Endothelial cell of umbilical vein (primary cell): ENCODE measurements at regions not wholly inside any gene's neighbourhood (a gene's known extent, or its start where the extent isn't known, plus 50 kb on each side); places are given as distances from the start of the nearest gene placed in this dataset.
"Not testable (repeated sequence)": the region's sequence is repeated elsewhere in the genome, so short reads cannot be mapped to it uniquely, and the experiment has no call there.

Experiments used
- EZH2 ChIP-seq: IDR thresholded peaks from 2 replicates; pipeline ENCODE4 v1.6.1; 2012; ENCODE audit warnings: borderline replicate concordance, low read depth, mild to moderate bottlenecking, moderate library complexity, low read length, inconsistent platforms; ENCODE audit not compliant: severe bottlenecking
- JUN ChIP-seq: IDR thresholded peaks from 2 replicates; pipeline ENCODE4 v1.6.1; 2011; ENCODE audit warnings: borderline replicate concordance, low read depth; ENCODE audit not compliant: insufficient read length, insufficient read depth
- MAX ChIP-seq: IDR thresholded peaks from 2 replicates; pipeline ENCODE4 v1.6.1; 2011; ENCODE audit not compliant: insufficient read depth, insufficient read length
- POLR2A ChIP-seq: IDR thresholded peaks from 2 replicates; pipeline ENCODE4 v1.6.1; 2012; ENCODE audit warnings: low read depth, mild to moderate bottlenecking, control low read depth, low read length
- POLR2AphosphoS5 ChIP-seq: IDR thresholded peaks from 2 replicates; pipeline ENCODE4 v1.6.1; 2012; ENCODE audit warnings: low read depth, mild to moderate bottlenecking, control low read depth, low read length, moderate library complexity; ENCODE audit not compliant: insufficient read depth
- TF ChIP-seq, protein P1 (sequence below), 2 donors: IDR thresholded peaks; 1 replicate in 1 of 2; 2 replicates in 1 of 2; pipeline ENCODE4 v1.5.1; 2011; ENCODE audit warnings: low read length in 2 of 2, mild to moderate bottlenecking in 2 of 2, moderate library complexity in 2 of 2, control low read depth in 1 of 2, inconsistent platforms in 1 of 2, low read depth in 1 of 2; ENCODE audit not compliant: insufficient read depth in 1 of 2; ENCODE audit errors: extremely low read depth in 1 of 2

GRCh38 chrX:73911946-73912345 lies 59.4 kb upstream of the XIST start:
- TF ChIP-seq, protein P1, sequence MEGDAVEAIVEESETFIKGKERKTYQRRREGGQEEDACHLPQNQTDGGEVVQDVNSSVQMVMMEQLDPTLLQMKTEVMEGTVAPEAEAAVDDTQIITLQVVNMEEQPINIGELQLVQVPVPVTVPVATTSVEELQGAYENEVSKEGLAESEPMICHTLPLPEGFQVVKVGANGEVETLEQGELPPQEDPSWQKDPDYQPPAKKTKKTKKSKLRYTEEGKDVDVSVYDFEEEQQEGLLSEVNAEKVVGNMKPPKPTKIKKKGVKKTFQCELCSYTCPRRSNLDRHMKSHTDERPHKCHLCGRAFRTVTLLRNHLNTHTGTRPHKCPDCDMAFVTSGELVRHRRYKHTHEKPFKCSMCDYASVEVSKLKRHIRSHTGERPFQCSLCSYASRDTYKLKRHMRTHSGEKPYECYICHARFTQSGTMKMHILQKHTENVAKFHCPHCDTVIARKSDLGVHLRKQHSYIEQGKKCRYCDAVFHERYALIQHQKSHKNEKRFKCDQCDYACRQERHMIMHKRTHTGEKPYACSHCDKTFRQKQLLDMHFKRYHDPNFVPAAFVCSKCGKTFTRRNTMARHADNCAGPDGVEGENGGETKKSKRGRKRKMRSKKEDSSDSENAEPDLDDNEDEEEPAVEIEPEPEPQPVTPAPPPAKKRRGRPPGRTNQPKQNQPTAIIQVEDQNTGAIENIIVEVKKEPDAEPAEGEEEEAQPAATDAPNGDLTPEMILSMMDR (IDR thresholded peaks at IDR 0.05; ENCODE audit: extremely low read depth in 1 of 2, insufficient read depth in 1 of 2, low read depth in 1 of 2, low read length in 2 of 2), result not testable (repeated sequence)
- TF ChIP-seq POLR2A, JUN, EZH2, MAX, POLR2AphosphoS5: not testable (repeated sequence)
